HPDE6-E6E7 (cell line): ENCODE measurements at regions not wholly inside any gene's neighbourhood (a gene's known extent, or its start where the extent isn't known, plus 50 kb on each side); places are given as distances from the start of the nearest gene placed in this dataset.
"Not testable (repeated sequence)": the region's sequence is repeated elsewhere in the genome, so short reads cannot be mapped to it uniquely, and the experiment has no call there.

Experiments
- DNase-seq: peaks from one replicate; pipeline ENCODE4 v3.0.0; 2011; ENCODE audit warnings: missing footprints; ENCODE audit errors: extremely low spot score

- no peak for DNase-seq
These were observed 511.4 kb downstream of the RNF144A start for GRCh38 chr2:7428454-7429204.

- DNase-seq = no peak
These were observed 512.5 kb downstream of the RNF144A start for GRCh38 chr2:7429733-7430132.

- DNase-seq = no peak
These were observed 513.2 kb downstream of the RNF144A start for GRCh38 chr2:7430421-7430868.

GRCh38 chr2:7430869-7431641 is 513.8 kb downstream of the RNF144A start:
- DNase-seq = no peak

GRCh38 chr2:7432436-7432835 is 515.2 kb downstream of the RNF144A start:
- DNase-seq = no peak

GRCh38 chr2:7436096-7436906 is 519.1 kb downstream of the RNF144A start:
- no peak for DNase-seq

GRCh38 chr2:7437141-7437540 is 519.9 kb downstream of the RNF144A start:
- DNase-seq = no peak

- no peak for DNase-seq
These were observed 520.8 kb downstream of the RNF144A start for GRCh38 chr2:7437716-7438632.

GRCh38 chr2:7438855-7439254 is 521.6 kb downstream of the RNF144A start:
- no peak for DNase-seq

GRCh38 chr2:7440977-7441376 is 523.8 kb downstream of the RNF144A start:
- no peak for DNase-seq

- DNase-seq = not testable (repeated sequence)
These were observed 524.6 kb downstream of the RNF144A start for GRCh38 chr2:7441841-7442240.

- no peak for DNase-seq
These were observed 527.4 kb downstream of the RNF144A start for GRCh38 chr2:7444626-7445025.

GRCh38 chr2:7448578-7449264 is 531.5 kb downstream of the RNF144A start:
- no peak for DNase-seq

GRCh38 chr2:7449298-7449697 is 532.1 kb downstream of the RNF144A start:
- DNase-seq = no peak

- no peak for DNase-seq
These were observed 533.1 kb downstream of the RNF144A start for GRCh38 chr2:7450188-7450832.

- DNase-seq = no peak
These were observed 533.6 kb downstream of the RNF144A start for GRCh38 chr2:7450833-7451190.

GRCh38 chr2:7452110-7452876 is 535.1 kb downstream of the RNF144A start:
- DNase-seq = no peak

- no peak for DNase-seq
These were observed 537.4 kb downstream of the RNF144A start for GRCh38 chr2:7454592-7454991.

- no peak for DNase-seq
These were observed 539.5 kb downstream of the RNF144A start for GRCh38 chr2:7456762-7457161.
